HG02840 (cell line): ENCODE measurements at regions not wholly inside any gene's neighbourhood (a gene's known extent, or its start where the extent isn't known, plus 50 kb on each side); places are given as distances from the start of the nearest gene placed in this dataset.

Experiments used
- ATAC-seq: cut with Tn5 transposase; IDR thresholded peaks from one replicate; pipeline ENCODE4 v1.9.1; 2021; ENCODE audit warnings: mild to moderate bottlenecking, moderate library complexity, moderate number of reproducible peaks; ENCODE audit not compliant: unreplicated experiment, low FRiP score

- ATAC-seq = no peak
Measured at GRCh38 chr2:129744141-129744540, 235.3 kb upstream of the RAB6C start.

GRCh38 chr2:129744649-129745048 lies 234.8 kb upstream of the RAB6C start:
- no peak for ATAC-seq

GRCh38 chr2:129747500-129748125 lies 231.9 kb upstream of the RAB6C start:
- ATAC-seq = no peak

- no peak for ATAC-seq
Measured at GRCh38 chr2:129748250-129748649, 231.2 kb upstream of the RAB6C start.

- ATAC-seq = no peak
Measured at GRCh38 chr2:129748653-129749052, 230.8 kb upstream of the RAB6C start.

- no peak for ATAC-seq
Measured at GRCh38 chr2:129751409-129751808, 228.1 kb upstream of the RAB6C start.

- no peak for ATAC-seq
Measured at GRCh38 chr2:129752176-129752575, 227.3 kb upstream of the RAB6C start.

- ATAC-seq = no peak
Measured at GRCh38 chr2:129752686-129753085, 226.8 kb upstream of the RAB6C start.

- no peak for ATAC-seq
Measured at GRCh38 chr2:129753261-129753660, 226.2 kb upstream of the RAB6C start.

- no peak for ATAC-seq
Measured at GRCh38 chr2:129754421-129754820, 225.0 kb upstream of the RAB6C start.

- no peak for ATAC-seq
Measured at GRCh38 chr2:129754831-129755230, 224.6 kb upstream of the RAB6C start.

GRCh38 chr2:129755786-129756185 lies 223.7 kb upstream of the RAB6C start:
- ATAC-seq = no peak

GRCh38 chr2:129756276-129756675 lies 223.2 kb upstream of the RAB6C start:
- no peak for ATAC-seq

- ATAC-seq = no peak
Measured at GRCh38 chr2:129757366-129757914, 222.0 kb upstream of the RAB6C start.

- no peak for ATAC-seq
Measured at GRCh38 chr2:129757915-129758783, 221.3 kb upstream of the RAB6C start.

- no peak for ATAC-seq
Measured at GRCh38 chr2:129758784-129759471, 220.5 kb upstream of the RAB6C start.

- no peak for ATAC-seq
Measured at GRCh38 chr2:129759472-129760010, 219.9 kb upstream of the RAB6C start.

- ATAC-seq = no peak
Measured at GRCh38 chr2:129760669-129761068, 218.8 kb upstream of the RAB6C start.

GRCh38 chr2:129761569-129762021 lies 217.9 kb upstream of the RAB6C start:
- ATAC-seq = no peak

GRCh38 chr2:129762386-129763189 lies 216.9 kb upstream of the RAB6C start:
- no peak for ATAC-seq
